SK-N-MC (cell line): ENCODE measurements at regions not wholly inside any gene's neighbourhood (a gene's known extent, or its start where the extent isn't known, plus 50 kb on each side); places are given as distances from the start of the nearest gene placed in this dataset.
A peak's percentile ranks its signal among the peaks of the same experiment; 100 is the strongest.

Source experiments
- DNase-seq: peaks from one replicate; pipeline ENCODE4 v3.0.0-alpha.2; 2011; ENCODE audit warnings: low read depth, low spot score
- H3K27ac ChIP-seq: fragments of 200-600 bp; sonication (generic); 2 replicates; pipeline ENCODE4 v1.5.1; 2016; ENCODE audit warnings: mixed run types
- H3K36me3 ChIP-seq: fragments of 200-600 bp; sonication (generic); 2 replicates; pipeline ENCODE4 v1.6.1; 2017; ENCODE audit warnings: antibody characterized with exemption, low read length, mixed read lengths; ENCODE audit not compliant: insufficient read depth
- H3K4me3 ChIP-seq: fragments of 200-600 bp; sonication (generic); 2 replicates; pipeline ENCODE4 v1.5.1; 2016
- H3K9ac ChIP-seq: fragments of 200-600 bp; sonication (generic); 2 replicates; pipeline ENCODE4 v1.8.0; 2017; ENCODE audit warnings: mixed run types, mixed read lengths; ENCODE audit not compliant: insufficient read length
- H3K9me3 ChIP-seq: fragments of 200-600 bp; sonication (generic); 2 replicates; pipeline ENCODE4 v1.6.1; 2017; ENCODE audit warnings: low read depth, mild to moderate bottlenecking, antibody characterized with exemption, low read length, moderate library complexity, mixed read lengths
- EZH2 ChIP-seq: fragments of 200-600 bp; sonication (generic); IDR thresholded peaks from one replicate; pipeline ENCODE4 v1.6.1; 2017; ENCODE audit warnings: antibody characterized with exemption
- FOXP2 ChIP-seq: optimal IDR thresholded peaks from 2 replicates; pipeline ENCODE3; 2011; ENCODE audit warnings: mild to moderate bottlenecking, moderate library complexity; ENCODE audit not compliant: insufficient read depth; ENCODE audit errors: extremely low read length, control extremely low read depth
- POLR2AphosphoS5 ChIP-seq: IDR thresholded peaks from 2 replicates; pipeline ENCODE4 v1.6.1; 2012; ENCODE audit warnings: mild to moderate bottlenecking, low read depth, low read length, borderline replicate concordance

DNA sequence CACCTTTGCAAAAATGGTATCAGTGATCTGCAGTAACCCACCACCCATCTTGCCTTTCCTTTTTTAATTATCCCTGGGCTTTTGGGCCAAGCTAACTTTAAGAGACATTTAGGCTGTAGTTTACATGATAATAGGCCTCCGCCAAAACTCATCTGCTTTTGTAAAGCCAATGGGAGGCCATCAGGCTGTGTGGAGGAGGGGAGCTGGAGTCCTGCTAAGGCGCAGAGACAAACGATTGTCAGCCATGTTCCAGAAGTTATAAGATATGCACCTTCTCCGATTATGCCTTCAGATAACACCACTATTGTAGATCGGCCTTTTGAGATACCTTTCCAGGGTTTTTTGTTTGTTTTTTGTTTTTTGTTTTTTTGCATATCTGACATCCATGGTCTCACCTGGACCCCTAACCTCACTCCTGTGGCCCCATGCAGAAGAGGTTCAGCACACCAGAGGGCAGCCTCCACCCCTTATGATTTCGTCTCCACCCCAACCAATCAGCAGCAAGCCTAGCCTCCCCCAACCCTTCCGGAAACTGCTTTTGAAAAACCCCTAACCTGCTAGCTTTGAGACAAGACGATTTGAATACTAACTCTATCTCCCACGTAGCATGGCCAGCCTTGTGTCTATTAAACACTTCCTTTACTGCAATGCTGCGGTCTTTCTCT lies 113.9 kb upstream of the UBL3 start:
- TF ChIP-seq FOXP2 = no peak
- TF ChIP-seq EZH2 = no peak
- TF ChIP-seq POLR2AphosphoS5 = no peak
- DNase-seq = no peak
- H3K27ac ChIP-seq = no peak overlapping the region

DNA sequence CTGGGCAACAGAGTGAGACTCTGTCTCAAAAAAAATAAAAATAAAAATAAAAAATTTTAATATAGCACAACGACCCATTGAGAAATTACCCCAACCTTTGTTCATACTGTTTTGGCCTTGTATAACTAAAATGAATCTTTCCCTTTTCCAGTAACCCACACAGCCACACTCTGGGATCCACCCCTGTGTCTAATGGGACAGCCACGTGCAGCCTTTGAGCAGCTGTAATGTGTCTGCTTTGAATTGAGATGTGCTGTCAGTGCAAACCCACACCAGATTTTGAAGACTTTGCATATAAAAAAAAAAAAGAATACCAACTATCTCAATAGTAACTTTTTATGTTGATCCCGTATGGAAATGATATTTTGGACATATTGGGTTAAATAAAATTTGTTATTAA lies 112.7 kb upstream of the UBL3 start:
- H3K4me3 ChIP-seq = no peak overlapping the region
- H3K36me3 ChIP-seq = no peaks in the 10 kb centered on the region
- TF ChIP-seq FOXP2 (no peak), EZH2 (no peak), POLR2AphosphoS5 (no peak)
- no peak overlapping the region for H3K27ac ChIP-seq
- DNase-seq = no peak
- no peaks in the 10 kb centered on the region for H3K9me3 ChIP-seq
- no peak overlapping the region for H3K9ac ChIP-seq

More for the DNA sequence above, 113.9 kb upstream of the UBL3 start:
- no peaks in the 10 kb centered on the region for H3K9me3 ChIP-seq
- H3K36me3 ChIP-seq = no peaks in the 10 kb centered on the region
- H3K9ac ChIP-seq = no peak overlapping the region
- H3K4me3 ChIP-seq = no peak overlapping the region

DNA sequence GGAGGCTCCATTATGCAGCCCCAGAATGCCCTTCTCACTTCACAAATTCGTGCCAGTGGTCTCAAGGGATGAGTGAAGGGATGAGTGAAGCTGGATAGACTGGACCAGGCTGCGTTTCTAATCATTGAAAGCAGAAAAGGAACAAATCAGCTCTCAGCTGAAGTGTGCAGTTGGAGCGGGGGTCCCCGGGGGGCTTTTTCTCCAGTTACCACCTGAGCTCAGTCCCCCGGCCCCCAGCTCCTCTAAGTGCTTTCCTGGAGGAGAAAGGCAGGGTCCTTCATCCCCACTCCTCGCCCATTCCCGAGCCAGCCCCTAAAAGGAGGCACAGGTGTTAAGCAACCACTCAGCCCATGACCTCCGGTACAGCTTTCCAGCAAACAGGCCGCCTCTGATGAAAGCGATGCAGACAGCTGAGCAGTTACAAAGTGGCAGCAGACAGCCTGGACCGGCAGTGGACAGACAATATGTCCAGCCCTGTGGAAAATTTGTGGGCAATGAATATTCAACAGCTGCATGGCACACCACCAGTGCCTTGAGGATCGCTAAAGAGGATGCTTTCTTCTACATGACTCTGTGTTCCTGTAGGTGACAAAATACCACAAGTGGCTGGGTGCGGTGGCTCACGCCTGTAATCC lies 110.7 kb upstream of the UBL3 start:
- no peak for DNase-seq
- no peak for TF ChIP-seq POLR2AphosphoS5
- TF ChIP-seq FOXP2 = no peak
- no peak for TF ChIP-seq EZH2
- no peak overlapping the region for H3K4me3 ChIP-seq
- no peaks in the 10 kb centered on the region for H3K9me3 ChIP-seq
- H3K9ac ChIP-seq = no peak overlapping the region
- H3K27ac ChIP-seq = no peak overlapping the region
- H3K36me3 ChIP-seq = no peaks in the 10 kb centered on the region

DNA sequence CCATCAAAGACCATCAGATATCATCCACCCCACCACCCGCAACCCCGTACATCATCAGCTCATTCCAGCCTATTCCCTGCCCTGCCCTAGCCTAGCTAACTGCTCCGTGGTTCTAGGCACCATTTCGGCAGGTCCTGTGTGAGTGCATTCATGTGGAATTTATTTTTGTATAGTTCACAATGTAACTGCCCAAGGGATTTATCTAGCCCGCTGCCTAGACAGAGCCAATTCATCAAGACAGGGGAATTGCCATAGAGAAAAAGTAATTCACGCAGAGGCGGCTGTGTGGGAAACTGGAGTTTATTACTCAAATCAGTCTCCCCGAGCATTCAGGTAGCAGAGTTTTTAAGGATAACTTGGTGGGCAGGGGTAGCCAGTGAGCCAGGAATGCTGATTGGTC lies 109.2 kb upstream of the UBL3 start:
- Histone ChIP-seq H3K27ac (no peak overlapping the region), H3K9me3 (no peaks in the 10 kb centered on the region), H3K9ac (no peak overlapping the region), H3K4me3 (no peak overlapping the region), H3K36me3 (no peaks in the 10 kb centered on the region)
- DNase-seq = no peak
- TF ChIP-seq EZH2 (no peak), FOXP2 (no peak), POLR2AphosphoS5 (no peak)

DNA sequence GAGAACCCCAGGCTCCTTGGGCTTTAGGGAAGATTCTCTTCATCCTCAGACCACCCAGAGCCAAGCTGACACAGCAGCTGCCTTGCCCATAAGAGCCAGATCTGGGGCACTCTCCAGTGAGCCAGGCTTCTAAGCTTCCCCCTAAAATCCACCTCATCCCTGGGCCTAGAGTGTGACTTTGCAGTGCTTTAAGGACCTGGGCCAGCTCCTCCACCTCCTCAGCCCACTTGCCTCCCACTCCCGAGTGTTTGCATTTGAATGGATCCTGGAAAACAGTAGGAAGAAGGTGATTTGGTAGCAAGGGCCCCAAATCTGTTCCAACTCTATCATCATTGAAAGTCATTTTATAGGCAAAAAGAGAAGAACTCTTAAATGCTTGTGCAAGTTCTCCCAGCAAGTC lies 108.7 kb upstream of the UBL3 start:
- Histone ChIP-seq H3K27ac (no peak overlapping the region), H3K9ac (no peak overlapping the region), H3K4me3 (no peak overlapping the region), H3K36me3 (no peaks in the 10 kb centered on the region), H3K9me3 (no peaks in the 10 kb centered on the region)
- TF ChIP-seq POLR2AphosphoS5 = no peak
- TF ChIP-seq EZH2 = no peak
- no peak for TF ChIP-seq FOXP2
- DNase-seq = no peak

DNA sequence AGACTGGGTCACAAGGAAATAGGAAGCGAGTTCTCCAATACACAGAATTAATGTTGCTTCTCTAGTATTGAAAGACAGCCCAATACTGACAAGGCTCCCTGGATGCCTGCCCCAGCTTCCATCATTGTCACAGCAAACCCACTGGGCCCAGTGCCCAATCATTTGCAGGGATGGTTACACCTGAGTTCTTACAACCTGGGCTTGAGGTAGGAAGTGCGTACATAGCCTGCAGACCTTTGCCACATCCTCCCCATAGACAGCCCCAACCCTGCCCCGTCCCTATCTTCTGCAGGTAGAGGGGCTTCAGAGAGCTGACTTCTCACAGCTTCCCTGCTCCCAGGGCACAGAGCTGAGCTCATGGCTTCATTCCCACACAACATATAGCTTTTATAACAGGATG lies 108.1 kb upstream of the UBL3 start:
- DNase-seq = no peak
- H3K9me3 ChIP-seq = no peaks in the 10 kb centered on the region
- no peak overlapping the region for H3K9ac ChIP-seq
- no peak overlapping the region for H3K27ac ChIP-seq
- no peak overlapping the region for H3K4me3 ChIP-seq
- no peaks in the 10 kb centered on the region for H3K36me3 ChIP-seq
- no peak for TF ChIP-seq POLR2AphosphoS5
- TF ChIP-seq EZH2 = no peak
- no peak for TF ChIP-seq FOXP2

DNA sequence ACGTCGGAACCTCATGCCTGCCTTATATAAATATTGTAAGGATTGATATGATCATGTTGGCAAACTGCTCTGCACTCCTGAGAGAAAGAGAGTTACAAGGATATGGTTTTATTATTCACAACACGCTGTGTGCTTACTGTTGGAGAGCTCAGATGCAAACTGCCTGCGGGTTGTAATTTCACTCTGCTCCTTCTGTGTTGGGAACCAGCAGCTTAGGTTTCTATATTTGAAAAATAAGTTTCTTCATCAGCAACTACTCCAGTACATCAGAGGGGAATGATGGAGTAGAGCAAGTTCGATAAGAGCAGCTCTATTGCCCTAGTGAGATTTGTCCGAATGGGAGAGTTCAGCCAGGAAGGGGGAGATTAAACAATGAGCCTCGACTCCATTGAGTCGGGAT lies 106.9 kb upstream of the UBL3 start:
- peak overlapping the region; percentile 59 for H3K4me3 ChIP-seq
- H3K9me3 ChIP-seq = no peaks in the 10 kb centered on the region
- no peak for TF ChIP-seq POLR2AphosphoS5
- no peak for TF ChIP-seq EZH2
- TF ChIP-seq FOXP2 = no peak
- DNase-seq = peak; percentile 3
- no peak overlapping the region for H3K27ac ChIP-seq
- H3K9ac ChIP-seq = no peak overlapping the region
- no peaks in the 10 kb centered on the region for H3K36me3 ChIP-seq

DNA sequence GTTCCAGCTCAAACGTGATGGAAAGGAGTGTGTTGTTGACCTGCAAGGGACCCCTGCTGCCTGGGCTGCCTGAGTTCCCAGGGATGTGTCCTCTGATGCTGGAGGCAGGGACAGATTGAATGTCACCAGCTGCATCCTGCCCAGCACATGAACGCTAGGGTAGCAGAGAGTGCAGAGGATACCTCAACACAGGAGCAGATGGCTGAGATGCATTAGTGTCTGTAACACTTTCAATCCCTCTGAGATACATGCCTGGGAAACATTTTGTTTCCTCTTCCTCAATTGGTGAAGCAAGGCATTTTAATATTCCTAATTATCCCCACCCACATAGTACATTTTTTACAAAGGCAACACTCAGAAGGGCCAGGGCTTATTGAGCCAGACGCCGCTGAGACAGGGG lies 106.4 kb upstream of the UBL3 start:
- no peak for DNase-seq
- no peak overlapping the region for H3K9ac ChIP-seq

More for the DNA sequence above, 106.4 kb upstream of the UBL3 start:
- no peaks in the 10 kb centered on the region for H3K36me3 ChIP-seq
- peak overlapping the region; percentile 59 for H3K4me3 ChIP-seq
- TF ChIP-seq FOXP2 = no peak
- TF ChIP-seq EZH2 = no peak
- no peak for TF ChIP-seq POLR2AphosphoS5
- no peaks in the 10 kb centered on the region for H3K9me3 ChIP-seq
- H3K27ac ChIP-seq = no peak overlapping the region
